Heart left ventricle (tissue), 16 donors: ENCODE measurements at regions not wholly inside any gene's neighbourhood (a gene's known extent, or its start where the extent isn't known, plus 50 kb on each side); places are given as distances from the start of the nearest gene placed in this dataset.

Experiments
- ATAC-seq, 4 donors: fragments of 200-7000 bp; cut with Tn5 transposase; one replicate each; pipeline ENCODE4 v1.9.1; 2020 to 2022; ENCODE audit warnings: moderate library complexity in 4 of 4, mild to moderate bottlenecking in 3 of 4, moderate number of reproducible peaks in 1 of 4
- DNase-seq, 5 donors: peaks; one replicate each; pipeline ENCODE4 v3.0.0-alpha.2; 2020
- H3K27ac ChIP-seq, 12 donors: fragments of 200-600 bp; sonication (generic) in 4 of 12; one replicate each; pipeline versions ENCODE4 v1.5.0 to v1.8.0; 2016 to 2022; ENCODE audit warnings: mild to moderate bottlenecking in 2 of 12
- H3K27me3 ChIP-seq, 9 donors: fragments of 200-600 bp; sonication (generic) in 2 of 9; one replicate each; pipeline versions ENCODE4 v1.5.1 to v1.8.0; 2016 to 2022; ENCODE audit warnings: mild to moderate bottlenecking in 3 of 9
- H3K36me3 ChIP-seq, 9 donors: fragments of 200-600 bp; sonication (generic) in 2 of 9; one replicate each; pipeline versions ENCODE4 v1.5.0 to v1.8.0; 2018 to 2022; ENCODE audit warnings: mild to moderate bottlenecking in 2 of 9
- H3K4me1 ChIP-seq, 12 donors: fragments of 200-600 bp; sonication (generic) in 4 of 12; one replicate each; pipeline versions ENCODE4 v1.5.0 to v1.8.0; 2016 to 2022; ENCODE audit warnings: mild to moderate bottlenecking in 3 of 12
- H3K4me3 ChIP-seq, 12 donors: fragments of 200-600 bp; sonication (generic) in 4 of 12; one replicate each; pipeline versions ENCODE4 v1.5.0 to v1.8.0; 2017 to 2022; ENCODE audit warnings: mild to moderate bottlenecking in 9 of 12, moderate library complexity in 4 of 12
- H3K9me3 ChIP-seq, 12 donors: fragments of 200-600 bp; sonication (generic) in 4 of 12; one replicate each; pipeline versions ENCODE4 v1.5.0 to v1.8.0; 2016 to 2022; ENCODE audit warnings: mild to moderate bottlenecking in 1 of 12
- POLR2A ChIP-seq, 2 donors: fragments of 450-650 bp; IDR thresholded peaks; one replicate each; pipeline ENCODE4 v1.6.1; 2017; ENCODE audit warnings: antibody characterized with exemption in 2 of 2, mild to moderate bottlenecking in 2 of 2, moderate library complexity in 2 of 2
- WGBS, 4 donors: extraction: QIAGEN DNeasy Blood & Tissue Kit in 2 of 4; methylation state at CpG; one replicate each; pipeline versions ENCODE4 v1.1.5 to v1.1.7; 2013 to 2018; 5-methylcytosine and 5-hydroxymethylcytosine counted together
- intact Hi-C, 10 donors: fragments of 100-400 bp; cut with DNase I; formaldehyde crosslinking; loops; one replicate each; pipeline versions ENCODE4 v1.11.1 to v1.14.2; 2022
- TF ChIP-seq, protein P1 (sequence below), 12 donors: fragments of 200-600 bp; sonication (generic) in 4 of 12; IDR thresholded peaks; one replicate each; pipeline versions ENCODE4 v1.5.0 to v1.8.0; 2018 to 2022; ENCODE audit warnings: antibody characterized with exemption in 12 of 12, mild to moderate bottlenecking in 5 of 12
- donor health status: ischemic (EF 13 %, LVEDD 7.1; RV severe dilation, severe dysfunction).
- donor health status: healthy with polysubstance abuse.
- donor health status: DM: no; HTN: yes; CAD: no.
- donor health status: DM: no; HTN: no; CAD: no.
- donor health status: ischemic (EF 25% LVEDD 6.9; RV normal size, moderate dysfunction).
- donor health status: ischemic (EF 25% LVEDD 5.7; RV mildly dilated, moderate dysfunction).
- donor health status: healthy.
- donor health status: DM: yes; HTN: yes; CAD: no.
- donor health status: ischemic (EF 35%, LVEDD 5.7; RV mildly dilated, moderate dysfunction).
- donor health status: nonischemic (EF 11% LVEDD 7.7; RV severe dilation, severe dysfunction).
- donor health status: DM: yes; HTN: yes; CAD: no.
- donor health status: PGD.
- donor health status: ischemic (EF 29% LVEDD 5.4; RV normal size, mild dysfunction).
- donor health status: nonischemic (EF 23%, LVEDD 6.1; RV moderate dilation, normal function).

DNA sequence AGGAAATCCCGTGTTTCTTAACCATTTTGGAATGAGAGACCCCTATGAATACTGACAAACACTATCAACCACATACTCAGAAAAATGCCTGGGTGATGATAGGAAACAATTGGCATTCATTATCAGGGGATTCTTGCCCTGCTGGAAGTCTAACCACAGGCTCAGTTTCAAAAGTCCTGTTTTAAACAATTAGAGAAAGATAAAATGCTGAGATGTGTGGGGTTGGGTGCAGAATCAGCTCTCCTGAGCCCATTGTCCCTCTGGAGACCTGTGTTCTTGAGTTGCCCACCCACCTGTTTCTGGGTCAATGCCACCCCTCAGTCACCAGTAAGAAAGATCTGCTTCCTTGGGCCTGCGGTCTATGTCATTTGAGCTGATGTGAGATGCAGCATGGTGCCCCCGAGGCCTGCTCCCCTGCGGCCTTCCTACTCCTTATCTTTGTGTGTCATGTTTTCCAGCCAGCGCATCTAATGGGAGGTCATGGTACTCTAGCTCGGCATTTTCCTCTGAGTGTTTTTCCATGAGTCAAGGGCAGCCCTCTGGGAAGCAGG, 130.3 kb upstream of the PLXNA2 start:
- Histone ChIP-seq H3K9me3 (no peaks in the 10 kb centered on the region), H3K4me1 (no peaks in the 10 kb centered on the region), H3K27me3 (peaks cover 0 to 5% (median 0%) of the 10 kb centered on the region in 9 donors), H3K27ac (no peak overlapping the region), H3K36me3 (no peaks in the 10 kb centered on the region), H3K4me3 (no peak overlapping the region)
- DNase-seq = no peak
- intact Hi-C loops = no loop called here
- ATAC-seq = no peak
- 53 to 69% (median 65%) methylated on average over 6 of the region's 6 CpGs for WGBS, 4 donors
- no peak for TF ChIP-seq POLR2A (IDR thresholded peaks at IDR 0.05)
- TF ChIP-seq, protein P1, sequence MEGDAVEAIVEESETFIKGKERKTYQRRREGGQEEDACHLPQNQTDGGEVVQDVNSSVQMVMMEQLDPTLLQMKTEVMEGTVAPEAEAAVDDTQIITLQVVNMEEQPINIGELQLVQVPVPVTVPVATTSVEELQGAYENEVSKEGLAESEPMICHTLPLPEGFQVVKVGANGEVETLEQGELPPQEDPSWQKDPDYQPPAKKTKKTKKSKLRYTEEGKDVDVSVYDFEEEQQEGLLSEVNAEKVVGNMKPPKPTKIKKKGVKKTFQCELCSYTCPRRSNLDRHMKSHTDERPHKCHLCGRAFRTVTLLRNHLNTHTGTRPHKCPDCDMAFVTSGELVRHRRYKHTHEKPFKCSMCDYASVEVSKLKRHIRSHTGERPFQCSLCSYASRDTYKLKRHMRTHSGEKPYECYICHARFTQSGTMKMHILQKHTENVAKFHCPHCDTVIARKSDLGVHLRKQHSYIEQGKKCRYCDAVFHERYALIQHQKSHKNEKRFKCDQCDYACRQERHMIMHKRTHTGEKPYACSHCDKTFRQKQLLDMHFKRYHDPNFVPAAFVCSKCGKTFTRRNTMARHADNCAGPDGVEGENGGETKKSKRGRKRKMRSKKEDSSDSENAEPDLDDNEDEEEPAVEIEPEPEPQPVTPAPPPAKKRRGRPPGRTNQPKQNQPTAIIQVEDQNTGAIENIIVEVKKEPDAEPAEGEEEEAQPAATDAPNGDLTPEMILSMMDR (IDR thresholded peaks at IDR 0.05) = no peak

DNA sequence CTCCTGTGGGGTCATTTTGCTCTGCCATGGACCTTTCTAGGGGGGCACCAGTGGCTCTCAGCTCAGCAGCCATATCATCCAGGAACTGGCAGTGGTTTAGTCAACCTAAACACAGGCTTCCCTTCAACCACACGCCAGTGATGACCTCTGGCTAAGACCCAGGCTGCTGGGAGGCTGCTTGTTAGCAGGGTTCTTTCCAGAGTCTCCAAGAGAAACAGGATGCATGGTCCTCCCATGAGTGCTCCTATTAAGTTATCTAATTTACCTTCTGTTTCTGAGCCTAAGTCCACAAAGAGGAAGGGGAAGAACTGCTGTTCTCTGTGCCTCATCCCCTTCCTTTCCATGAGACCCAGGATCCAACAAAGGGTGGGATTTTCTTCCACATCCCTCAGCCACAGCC, 137.3 kb upstream of the PLXNA2 start:
- H3K4me1 ChIP-seq = no peaks in the 10 kb centered on the region
- no peak for DNase-seq
- no peaks in the 10 kb centered on the region for H3K36me3 ChIP-seq
- intact Hi-C loops = no loop called here
- 10 to 52% (median 37%) methylated on average over 1 of the region's 1 CpG for WGBS, 4 donors
- H3K27ac ChIP-seq = no peak overlapping the region
- H3K27me3 ChIP-seq = no peaks in the 10 kb centered on the region
- H3K9me3 ChIP-seq = peaks cover 0 to 7% (median 0%) of the 10 kb centered on the region in 12 donors
- TF ChIP-seq POLR2A (IDR thresholded peaks at IDR 0.05) = no peak
- TF ChIP-seq, protein P1 (IDR thresholded peaks at IDR 0.05) = no peak
- ATAC-seq = no peak
- no peak overlapping the region for H3K4me3 ChIP-seq

DNA sequence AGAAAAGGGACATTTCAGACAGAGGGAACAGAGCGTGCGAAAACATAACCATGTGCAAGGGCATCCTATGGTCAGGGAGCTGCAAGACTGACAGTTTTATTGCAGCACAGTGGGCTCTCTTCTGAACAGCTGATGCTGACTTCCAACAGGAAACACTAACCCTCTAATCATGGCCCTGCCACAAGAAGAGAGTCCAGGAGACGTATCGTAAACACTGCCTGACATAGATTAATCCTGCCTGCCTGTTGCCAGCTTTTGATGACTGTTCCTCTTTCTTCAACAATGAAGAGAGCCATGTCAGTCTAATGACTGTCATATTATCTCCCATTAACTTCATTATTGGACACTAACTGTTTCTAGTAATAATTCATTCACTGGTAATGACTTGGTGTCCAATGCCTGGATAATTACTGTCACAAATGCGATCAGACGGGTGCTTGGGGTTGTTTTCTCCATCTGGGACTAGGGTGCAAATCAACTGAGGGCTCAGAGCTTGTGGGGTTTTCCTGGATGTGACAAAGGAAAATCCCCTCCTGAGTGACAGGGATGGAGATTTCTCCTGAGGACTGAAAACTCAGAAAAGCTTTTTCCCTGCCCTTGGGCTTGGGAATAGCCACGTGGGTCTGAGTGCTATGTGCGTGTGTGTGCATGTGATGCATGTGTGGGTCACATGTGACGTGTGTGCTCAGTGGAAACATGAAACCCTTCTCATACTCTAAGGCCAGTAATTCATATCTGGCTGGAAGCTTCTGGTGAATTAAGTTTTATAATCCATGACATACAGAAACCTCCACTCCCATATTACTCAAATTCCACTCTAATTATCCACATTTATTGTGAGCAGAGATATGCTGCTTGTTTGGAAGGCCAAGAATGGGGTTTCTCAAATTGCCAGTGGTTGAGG, 144.0 kb upstream of the PLXNA2 start:
- TF ChIP-seq, protein P1 (IDR thresholded peaks at IDR 0.05) = no peak
- TF ChIP-seq POLR2A (IDR thresholded peaks at IDR 0.05) = no peak
- intact Hi-C loops = no loop called here
- Histone ChIP-seq H3K4me3 (no peak overlapping the region), H3K27me3 (peaks cover 0 to 7% (median 0%) of the 10 kb centered on the region in 9 donors), H3K4me1 (no peaks in the 10 kb centered on the region), H3K9me3 (peaks cover 0 to 7% (median 0%) of the 10 kb centered on the region in 12 donors), H3K36me3 (no peaks in the 10 kb centered on the region), H3K27ac (no peak overlapping the region)
- DNase-seq (no peak), ATAC-seq (no peak)
- 73 to 82% (median 76%) methylated on average over 9 of the region's 9 CpGs for WGBS, 4 donors

DNA sequence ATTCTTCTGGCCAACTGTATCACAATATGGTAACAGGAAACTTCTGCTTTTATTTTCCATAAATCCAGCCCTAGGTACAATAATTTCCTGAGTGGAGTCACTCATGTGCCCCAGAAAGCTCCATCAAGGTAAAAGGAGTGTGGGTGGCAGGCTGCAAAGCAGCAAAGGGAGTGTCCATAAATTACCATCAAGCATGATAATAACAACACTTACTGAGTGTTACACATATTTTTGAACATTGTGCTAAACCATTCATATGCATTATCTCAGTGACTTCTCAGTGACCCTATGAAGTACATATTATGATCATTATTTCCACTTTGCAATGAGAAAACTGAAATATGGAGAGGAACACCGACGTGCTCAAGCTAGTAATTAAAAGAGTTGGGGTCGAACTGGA, 149.2 kb upstream of the PLXNA2 start:
- H3K4me3 ChIP-seq = no peak overlapping the region
- H3K36me3 ChIP-seq = no peaks in the 10 kb centered on the region
- H3K27ac ChIP-seq = no peak overlapping the region
- intact Hi-C loops = no loop called here
- ATAC-seq = no peak
- no peaks in the 10 kb centered on the region for H3K4me1 ChIP-seq
- 77 to 92% (median 82%) methylated on average over 3 of the region's 3 CpGs for WGBS, 4 donors
- peaks cover 0 to 5% (median 0%) of the 10 kb centered on the region in 12 donors for H3K9me3 ChIP-seq
- TF ChIP-seq POLR2A (IDR thresholded peaks at IDR 0.05) = no peak
- TF ChIP-seq, protein P1 (IDR thresholded peaks at IDR 0.05) = no peak
- H3K27me3 ChIP-seq = peaks cover 0 to 7% (median 0%) of the 10 kb centered on the region in 9 donors
- DNase-seq = no peak
